Tibial nerve (tissue), 4 donors: ENCODE measurements at regions not wholly inside any gene's neighbourhood (a gene's known extent, or its start where the extent isn't known, plus 50 kb on each side); places are given as distances from the start of the nearest gene placed in this dataset.

ENCODE experiments used
- EP300 ChIP-seq, 2 donors: sonication (generic); formaldehyde crosslinking; IDR thresholded peaks; one replicate each; pipeline ENCODE4 v1.6.1; 2017; ENCODE audit warnings: antibody characterized with exemption in 2 of 2, mild to moderate bottlenecking in 1 of 2
- POLR2A ChIP-seq, 2 donors: fragments of 450-650 bp; IDR thresholded peaks; one replicate each; pipeline ENCODE4 v1.6.1; 2017; ENCODE audit warnings: antibody characterized with exemption in 2 of 2, mild to moderate bottlenecking in 2 of 2, moderate library complexity in 2 of 2
- TF ChIP-seq, protein P1 (sequence below), 5 experiments: fragments of 200-600 bp in 3 of 5; fragments of 450-650 bp in 2 of 5; sonication (generic) in 3 of 5; IDR thresholded peaks; one replicate each; pipeline ENCODE4 v1.5.1; 2016 to 2019; ENCODE audit warnings: antibody characterized with exemption in 5 of 5, mild to moderate bottlenecking in 3 of 5, moderate library complexity in 2 of 5

DNA sequence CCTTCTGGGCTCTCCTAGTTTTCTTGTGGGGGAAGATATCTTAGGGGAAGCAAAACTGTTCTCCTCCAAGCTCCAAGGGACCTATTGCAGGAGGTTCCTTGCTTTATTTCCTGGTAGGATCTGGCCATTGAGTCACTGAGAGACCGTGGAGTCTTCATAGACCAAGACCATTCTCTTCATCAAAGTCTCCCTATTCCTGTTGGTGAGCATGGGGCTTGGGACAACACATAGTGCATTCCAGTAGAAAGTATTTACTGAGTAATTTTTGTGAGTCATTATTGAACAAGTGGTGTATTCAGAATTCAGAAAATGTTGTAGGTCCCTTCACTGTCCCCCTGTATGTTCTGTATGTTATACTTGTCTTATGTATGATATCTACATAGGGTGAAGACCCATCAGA lies 133.6 kb downstream of the CDH26 start:
- TF ChIP-seq, protein P1, sequence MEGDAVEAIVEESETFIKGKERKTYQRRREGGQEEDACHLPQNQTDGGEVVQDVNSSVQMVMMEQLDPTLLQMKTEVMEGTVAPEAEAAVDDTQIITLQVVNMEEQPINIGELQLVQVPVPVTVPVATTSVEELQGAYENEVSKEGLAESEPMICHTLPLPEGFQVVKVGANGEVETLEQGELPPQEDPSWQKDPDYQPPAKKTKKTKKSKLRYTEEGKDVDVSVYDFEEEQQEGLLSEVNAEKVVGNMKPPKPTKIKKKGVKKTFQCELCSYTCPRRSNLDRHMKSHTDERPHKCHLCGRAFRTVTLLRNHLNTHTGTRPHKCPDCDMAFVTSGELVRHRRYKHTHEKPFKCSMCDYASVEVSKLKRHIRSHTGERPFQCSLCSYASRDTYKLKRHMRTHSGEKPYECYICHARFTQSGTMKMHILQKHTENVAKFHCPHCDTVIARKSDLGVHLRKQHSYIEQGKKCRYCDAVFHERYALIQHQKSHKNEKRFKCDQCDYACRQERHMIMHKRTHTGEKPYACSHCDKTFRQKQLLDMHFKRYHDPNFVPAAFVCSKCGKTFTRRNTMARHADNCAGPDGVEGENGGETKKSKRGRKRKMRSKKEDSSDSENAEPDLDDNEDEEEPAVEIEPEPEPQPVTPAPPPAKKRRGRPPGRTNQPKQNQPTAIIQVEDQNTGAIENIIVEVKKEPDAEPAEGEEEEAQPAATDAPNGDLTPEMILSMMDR (IDR thresholded peaks at IDR 0.05) = no peak
- TF ChIP-seq EP300 (IDR thresholded peaks at IDR 0.05) (no peak), POLR2A (IDR thresholded peaks at IDR 0.05) (no peak)
